A673 (cell line): ENCODE measurements at regions not wholly inside any gene's neighbourhood (a gene's known extent, or its start where the extent isn't known, plus 50 kb on each side); places are given as distances from the start of the nearest gene placed in this dataset.

Experiments used
- BruUV-seq: library from RNA; stranded (reverse); fragments of 400-500 nt; replicated peaks from 2 replicates; lab custom pipeline; 2021; lab: Mats Ljungman, UMichigan
- CTCF ChIA-PET: fragments of 300-600 bp; sonication (Branson Sonifier 250); formaldehyde crosslinking; loops from one replicate; lab custom pipeline; 2022; ENCODE audit warnings: antibody characterized with exemption; lab: Charles Lee
- POLR2A ChIA-PET: fragments of 300-600 bp; sonication (Branson Sonifier 250); formaldehyde crosslinking; loops from one replicate; lab custom pipeline; 2022; ENCODE audit warnings: antibody characterized with exemption; ENCODE audit not compliant: low non-redundant PET; lab: Charles Lee
- DNase-seq: peaks from one replicate; pipeline ENCODE4 v3.0.0-alpha.2; 2015; ENCODE audit warnings: low spot score
- H3K27ac ChIP-seq: fragments of 200-600 bp; sonication (generic); 2 replicates; pipeline ENCODE4 v1.5.1; 2016; ENCODE audit warnings: mixed run types, low read depth, mild to moderate bottlenecking, mixed read lengths, antibody characterized with exemption, low read length; ENCODE audit not compliant: poor library complexity, severe bottlenecking
- H3K27me3 ChIP-seq: fragments of 200-600 bp; sonication (generic); replicated peaks from 2 replicates; pipeline ENCODE4 v1.6.1; 2017; ENCODE audit warnings: mixed run types, low read depth, mild to moderate bottlenecking, mixed read lengths, antibody characterized with exemption, low read length; ENCODE audit not compliant: insufficient read depth, poor library complexity
- H3K36me3 ChIP-seq: fragments of 200-600 bp; sonication (generic); 2 replicates; pipeline ENCODE4 v1.6.1; 2016; ENCODE audit warnings: mixed run types, mild to moderate bottlenecking, mixed read lengths, antibody characterized with exemption, low read length; ENCODE audit not compliant: insufficient read depth, poor library complexity, severe bottlenecking
- H3K4me1 ChIP-seq: fragments of 200-600 bp; sonication (generic); 2 replicates; pipeline ENCODE4 v1.6.1; 2017; ENCODE audit warnings: mixed run types, mild to moderate bottlenecking, mixed read lengths, antibody characterized with exemption, low read length; ENCODE audit not compliant: insufficient read depth, poor library complexity, severe bottlenecking
- H3K4me3 ChIP-seq: fragments of 200-600 bp; sonication (generic); 2 replicates; pipeline ENCODE4 v1.5.1; 2016; ENCODE audit warnings: low read depth, mixed run types, mild to moderate bottlenecking, mixed read lengths, low read length; ENCODE audit not compliant: poor library complexity, severe bottlenecking
- H3K9me3 ChIP-seq: fragments of 200-600 bp; sonication (generic); 2 replicates; pipeline ENCODE4 v1.6.1; 2016; ENCODE audit warnings: mixed run types, low read depth, mild to moderate bottlenecking, mixed read lengths, antibody characterized with exemption, low read length; ENCODE audit not compliant: poor library complexity, severe bottlenecking
- CTCF ChIP-seq: fragments of 300-800, 200-600 bp; sonication (generic); conservative IDR thresholded peaks from 2 replicates; pipeline ENCODE4 v1.5.1; 2017; ENCODE audit warnings: low read depth, mild to moderate bottlenecking, antibody characterized with exemption, low read length, moderate library complexity, mixed read lengths
- EZH2 ChIP-seq: fragments of 200-600 bp; sonication (generic); IDR thresholded peaks from 2 replicates; pipeline ENCODE4 v1.6.1; 2017; ENCODE audit warnings: borderline replicate concordance, low read depth, mild to moderate bottlenecking, mixed read lengths, antibody characterized with exemption, low read length; ENCODE audit not compliant: poor library complexity, severe bottlenecking
- intact Hi-C: fragments of 100-400 bp; cut with micrococcal nuclease; formaldehyde crosslinking; loops from one replicate; pipeline ENCODE4 v1.10.0; 2022; ENCODE audit not compliant: unreplicated experiment

DNA sequence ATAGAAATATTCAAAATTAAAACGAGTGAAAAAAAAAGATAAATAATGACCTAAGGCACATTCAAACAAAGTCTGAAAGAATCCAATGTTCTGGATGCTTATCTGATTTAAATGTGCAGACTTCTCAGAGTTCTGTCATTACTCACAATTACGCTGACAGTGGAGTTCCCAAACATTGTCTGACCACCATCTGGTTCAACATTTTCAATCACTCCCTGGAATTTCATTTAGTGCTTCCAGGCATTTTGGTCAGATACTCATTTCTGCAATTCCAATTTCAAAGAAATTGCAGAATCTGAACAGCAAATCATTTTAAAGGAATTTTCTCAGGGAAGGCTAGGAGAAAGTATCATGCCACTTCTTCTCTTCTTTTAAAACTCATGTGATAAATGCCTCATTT, 398.2 kb upstream of the PDE3A start:
- Histone ChIP-seq H3K4me1 (peaks cover 6% of the 10 kb centered on the region), H3K4me3 (no peak overlapping the region), H3K36me3 (no peaks in the 10 kb centered on the region), H3K27me3 (no peaks in the 10 kb centered on the region), H3K27ac (no peak overlapping the region), H3K9me3 (no peaks in the 10 kb centered on the region)
- CTCF ChIA-PET, result no interaction called here
- TF ChIP-seq EZH2 (no peak), CTCF (no peak)
- no peak for DNase-seq
- intact Hi-C loops, result no loop called here
- POLR2A ChIA-PET, result no interaction called here
- BruUV-seq, result no TSS peak

DNA sequence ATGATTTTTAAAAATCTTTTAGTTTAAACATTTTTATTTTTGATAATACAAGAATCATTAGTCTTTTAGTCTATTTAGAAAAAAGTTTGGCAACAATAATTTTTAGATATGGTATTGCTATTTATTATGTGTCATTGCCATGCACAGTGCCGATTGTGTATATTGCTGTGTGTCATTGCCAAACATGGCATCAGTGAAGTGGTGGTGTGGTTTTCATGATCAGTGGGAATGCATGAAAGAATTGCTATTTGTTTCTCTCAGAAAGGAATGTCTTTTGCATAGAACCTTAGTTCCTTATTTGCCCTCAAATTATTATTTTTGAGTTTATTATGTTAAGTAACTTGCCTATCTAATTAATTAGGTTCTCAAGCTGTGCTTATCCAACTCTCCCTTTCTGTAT, 397.5 kb upstream of the PDE3A start:
- Histone ChIP-seq H3K36me3 (no peaks in the 10 kb centered on the region), H3K27ac (no peak overlapping the region), H3K9me3 (no peaks in the 10 kb centered on the region), H3K4me3 (no peak overlapping the region), H3K4me1 (peaks cover 6% of the 10 kb centered on the region), H3K27me3 (no peaks in the 10 kb centered on the region)
- no peak for TF ChIP-seq CTCF
- ChIA-PET CTCF (no interaction called here), POLR2A (no interaction called here)
- no peak for DNase-seq
- no TSS peak for BruUV-seq
- intact Hi-C loops, result no loop called here

GRCh38 chr12:19971361-19972280, 396.7 kb upstream of the PDE3A start:
- POLR2A ChIA-PET, result no interaction called here
- no peak overlapping the region for H3K27ac ChIP-seq
- no peaks in the 10 kb centered on the region for H3K9me3 ChIP-seq
- no peak overlapping the region for H3K4me3 ChIP-seq
- no TSS peak for BruUV-seq
- TF ChIP-seq EZH2, result no peak
- no peak for TF ChIP-seq CTCF
- DNase-seq, result no peak
- H3K4me1 ChIP-seq, result peaks cover 6% of the 10 kb centered on the region
- CTCF ChIA-PET, result no interaction called here
- no peaks in the 10 kb centered on the region for H3K27me3 ChIP-seq
- no peaks in the 10 kb centered on the region for H3K36me3 ChIP-seq
- intact Hi-C loops, result no loop called here
